Bronchial epithelial cell (primary cell): ENCODE measurements at regions not wholly inside any gene's neighbourhood (a gene's known extent, or its start where the extent isn't known, plus 50 kb on each side); places are given as distances from the start of the nearest gene placed in this dataset.

Experiments
- DNase-seq: peaks from one replicate; pipeline ENCODE4 v3.0.0-alpha.2; 2010; ENCODE audit warnings: low read depth
- FAIRE-seq: peaks from 2 replicates; lab custom pipeline; 2011; peaks lifted over from hg19 to GRCh38; lab: Jason Lieb, UNC
- H3K27me3 ChIP-seq: 2 replicates; pipeline ENCODE4 v1.5.1; 2011; ENCODE audit warnings: low read length; ENCODE audit not compliant: control insufficient read depth, insufficient read depth
- H3K36me3 ChIP-seq: 2 replicates; pipeline ENCODE4 v1.5.1; 2011; ENCODE audit warnings: low read length; ENCODE audit not compliant: control insufficient read depth, insufficient read depth
- H3K4me3 ChIP-seq: 2 replicates; pipeline ENCODE4 v1.5.1; 2011; ENCODE audit warnings: mild to moderate bottlenecking, low read depth, low read length, control low read depth
- TF ChIP-seq, protein P1 (sequence below): IDR thresholded peaks from 2 replicates; pipeline ENCODE4 v1.5.1; 2011; ENCODE audit warnings: mild to moderate bottlenecking, moderate library complexity, low read length, control low read depth, inconsistent platforms; ENCODE audit not compliant: insufficient read depth, severe bottlenecking

DNA sequence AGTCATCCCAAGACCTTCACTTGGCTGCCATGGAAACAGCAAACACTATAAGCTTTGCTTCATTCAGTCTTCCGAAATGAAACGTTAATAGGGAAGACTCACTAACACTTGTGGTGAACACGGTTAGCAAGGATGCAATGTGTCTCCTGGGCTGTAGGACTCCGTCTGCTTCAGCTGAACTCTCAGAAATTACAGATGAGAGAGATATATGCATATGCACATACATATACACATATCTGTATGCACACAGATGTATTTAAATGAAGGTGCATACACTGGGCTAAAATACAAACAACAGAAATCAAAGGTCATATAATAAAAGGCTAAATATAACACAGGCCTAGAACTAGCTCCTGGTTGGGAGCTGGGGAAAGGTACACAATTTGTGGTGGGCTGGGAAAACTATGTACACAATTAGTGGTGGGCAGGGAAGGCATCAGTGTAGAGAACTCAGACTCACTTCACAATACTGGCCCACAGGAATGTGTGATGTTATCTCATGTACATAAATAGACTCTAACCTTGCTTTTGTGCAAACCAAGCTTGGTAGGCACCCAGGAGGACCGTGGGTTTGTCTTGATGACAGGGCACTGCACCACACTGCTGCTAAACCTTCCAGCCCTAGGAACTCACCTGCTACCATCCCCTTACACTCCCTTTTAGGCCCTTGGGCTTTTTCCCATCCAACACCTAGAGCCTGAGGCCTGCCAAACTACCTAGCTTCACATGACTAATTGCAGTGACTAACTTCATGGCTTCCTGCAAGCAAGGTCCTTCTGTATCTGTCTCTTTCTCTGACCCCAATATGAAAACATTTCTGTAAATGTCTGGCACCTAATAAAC is 873.1 kb downstream of the NSUN3 start:
- Histone ChIP-seq H3K27me3 (no peaks in the 10 kb centered on the region), H3K36me3 (no peaks in the 10 kb centered on the region), H3K4me3 (no peak overlapping the region)
- FAIRE-seq: no peak
- peak; percentile 60 for DNase-seq
- TF ChIP-seq, protein P1, sequence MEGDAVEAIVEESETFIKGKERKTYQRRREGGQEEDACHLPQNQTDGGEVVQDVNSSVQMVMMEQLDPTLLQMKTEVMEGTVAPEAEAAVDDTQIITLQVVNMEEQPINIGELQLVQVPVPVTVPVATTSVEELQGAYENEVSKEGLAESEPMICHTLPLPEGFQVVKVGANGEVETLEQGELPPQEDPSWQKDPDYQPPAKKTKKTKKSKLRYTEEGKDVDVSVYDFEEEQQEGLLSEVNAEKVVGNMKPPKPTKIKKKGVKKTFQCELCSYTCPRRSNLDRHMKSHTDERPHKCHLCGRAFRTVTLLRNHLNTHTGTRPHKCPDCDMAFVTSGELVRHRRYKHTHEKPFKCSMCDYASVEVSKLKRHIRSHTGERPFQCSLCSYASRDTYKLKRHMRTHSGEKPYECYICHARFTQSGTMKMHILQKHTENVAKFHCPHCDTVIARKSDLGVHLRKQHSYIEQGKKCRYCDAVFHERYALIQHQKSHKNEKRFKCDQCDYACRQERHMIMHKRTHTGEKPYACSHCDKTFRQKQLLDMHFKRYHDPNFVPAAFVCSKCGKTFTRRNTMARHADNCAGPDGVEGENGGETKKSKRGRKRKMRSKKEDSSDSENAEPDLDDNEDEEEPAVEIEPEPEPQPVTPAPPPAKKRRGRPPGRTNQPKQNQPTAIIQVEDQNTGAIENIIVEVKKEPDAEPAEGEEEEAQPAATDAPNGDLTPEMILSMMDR: no peak

- TF ChIP-seq, protein P1: no peak
- DNase-seq: no peak
- Histone ChIP-seq H3K4me3 (no peak overlapping the region), H3K36me3 (no peaks in the 10 kb centered on the region), H3K27me3 (no peaks in the 10 kb centered on the region)
- no peak for FAIRE-seq
These were observed 875.1 kb downstream of the NSUN3 start for GRCh38 chr3:94937980-94938379.

GRCh38 chr3:94946683-94947082 is 883.8 kb downstream of the NSUN3 start:
- TF ChIP-seq, protein P1: no peak
- H3K36me3 ChIP-seq: no peaks in the 10 kb centered on the region
- H3K4me3 ChIP-seq: no peak overlapping the region
- DNase-seq: no peak
- H3K27me3 ChIP-seq: no peaks in the 10 kb centered on the region
- no peak for FAIRE-seq

DNA sequence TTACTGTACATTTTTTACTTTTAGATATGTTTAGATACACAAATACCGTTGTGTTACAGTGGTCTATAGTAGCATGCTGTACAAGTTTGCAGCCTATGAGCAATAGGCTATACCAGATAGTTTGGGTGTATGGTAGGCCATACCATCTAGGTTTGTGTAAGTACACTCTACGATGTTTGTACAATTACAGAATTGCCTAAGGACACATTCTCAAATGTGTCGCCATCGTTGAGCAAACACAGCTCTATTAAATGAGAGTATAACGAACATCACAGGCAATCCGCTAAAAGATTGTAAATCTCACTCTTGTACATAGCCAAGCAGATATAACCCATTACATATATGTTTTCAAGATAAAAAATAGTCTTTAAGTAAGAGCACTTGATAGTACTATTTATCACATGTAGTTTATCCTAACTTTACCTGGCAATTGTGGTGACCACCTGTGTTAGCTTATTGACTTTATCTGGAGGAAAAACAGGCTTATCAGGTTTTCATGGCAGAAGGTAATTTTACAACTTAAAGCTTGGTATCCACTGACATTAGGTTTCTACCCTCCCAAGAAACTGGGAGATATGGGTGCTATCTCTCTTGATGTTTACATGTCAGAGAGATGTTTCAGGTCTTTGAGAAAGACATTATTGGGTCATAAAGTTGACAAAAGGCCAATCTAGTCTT is 898.7 kb downstream of the NSUN3 start:
- FAIRE-seq: no peak

GRCh38 chr3:94965867-94966475 is 903.1 kb downstream of the NSUN3 start:
- DNase-seq: no peak
- Histone ChIP-seq H3K27me3 (no peaks in the 10 kb centered on the region), H3K4me3 (no peak overlapping the region), H3K36me3 (no peaks in the 10 kb centered on the region)
- FAIRE-seq: no peak
- TF ChIP-seq, protein P1: no peak

More for the DNA sequence above, 898.7 kb downstream of the NSUN3 start:
- no peaks in the 10 kb centered on the region for H3K27me3 ChIP-seq
- TF ChIP-seq, protein P1: no peak
- no peaks in the 10 kb centered on the region for H3K36me3 ChIP-seq
- DNase-seq: peak; percentile 18
- H3K4me3 ChIP-seq: no peak overlapping the region
